WTC11 (cell line): ENCODE measurements at regions not wholly inside any gene's neighbourhood (a gene's known extent, or its start where the extent isn't known, plus 50 kb on each side); places are given as distances from the start of the nearest gene placed in this dataset.

Experiments used
- ATAC-seq: fragments of 200-7000 bp; cut with Tn5 transposase; 2 replicates; pipeline ENCODE4 v1.10.0; 2021; ENCODE audit warnings: mild to moderate bottlenecking, moderate library complexity
- CTCF ChIA-PET: fragments of 300-600 bp; sonication (Branson Sonifier 250); formaldehyde crosslinking; loops from one replicate; lab custom pipeline; 2021; ENCODE audit warnings: antibody characterized with exemption; lab: Charles Lee
- POLR2A ChIA-PET: fragments of 350-600 bp; sonication (Branson Sonifier 250); formaldehyde crosslinking; loops from one replicate; lab custom pipeline; 2021; ENCODE audit warnings: antibody characterized with exemption; lab: Charles Lee
- DNase-seq: peaks from one replicate; pipeline ENCODE4 v3.0.0; 2021; ENCODE audit warnings: low spot score
- H3K27ac Mint-ChIP-seq: 2 replicates; pipeline ENCODE4 v1.8.0; 2021; ENCODE audit warnings: mixed read lengths
- H3K27me3 Mint-ChIP-seq: 2 replicates; pipeline ENCODE4 v1.8.0; 2021; ENCODE audit warnings: low read depth, mild to moderate bottlenecking, moderate library complexity, mixed read lengths
- H3K36me3 Mint-ChIP-seq: 2 replicates; pipeline ENCODE4 v1.8.0; 2021; ENCODE audit warnings: mixed read lengths
- H3K4me1 Mint-ChIP-seq: 2 replicates; pipeline ENCODE4 v1.8.0; 2022; ENCODE audit warnings: mixed read lengths
- H3K4me3 Mint-ChIP-seq: 2 replicates; pipeline ENCODE4 v1.8.0; 2021; ENCODE audit warnings: mild to moderate bottlenecking, moderate library complexity, mixed read lengths
- H3K9me3 Mint-ChIP-seq: 2 replicates; pipeline ENCODE4 v1.8.0; 2021; ENCODE audit warnings: mixed read lengths
- ATF1 ChIP-seq: sonication (generic); formaldehyde crosslinking; IDR thresholded peaks from 2 replicates; pipeline ENCODE4 v1.8.1; 2023; ENCODE audit warnings: mild to moderate bottlenecking, moderate library complexity, missing genetic modification reagents
- EMX1 ChIP-seq: fragments of 250-450 bp; sonication (Bioruptor Pico); IDR thresholded peaks from 2 replicates; pipeline ENCODE4 v1.8.0; 2021; ENCODE audit warnings: mild to moderate bottlenecking
- ETV6 ChIP-seq: sonication (generic); formaldehyde crosslinking; IDR thresholded peaks from 2 replicates; pipeline ENCODE4 v1.8.1; 2022; ENCODE audit warnings: mild to moderate bottlenecking, missing genetic modification reagents
- GTF2I ChIP-seq: fragments of 250-450 bp; sonication (Bioruptor Pico); conservative IDR thresholded peaks from 2 replicates; pipeline ENCODE4 v1.4.0; 2021; ENCODE audit warnings: mild to moderate bottlenecking
- JUN ChIP-seq: sonication (generic); formaldehyde crosslinking; IDR thresholded peaks from 2 replicates; pipeline ENCODE4 v1.8.0; 2023; ENCODE audit warnings: mild to moderate bottlenecking, missing genetic modification reagents
- NR1H2 ChIP-seq: sonication (generic); formaldehyde crosslinking; IDR thresholded peaks from 2 replicates; pipeline ENCODE4 v1.9.0; 2021; ENCODE audit warnings: mild to moderate bottlenecking, moderate library complexity, missing genetic modification reagents
- NR2C2 ChIP-seq: sonication (generic); formaldehyde crosslinking; IDR thresholded peaks from 2 replicates; pipeline ENCODE4 v1.8.0; 2022; ENCODE audit warnings: mild to moderate bottlenecking, missing genetic modification reagents
- SMAD3 ChIP-seq: sonication (generic); formaldehyde crosslinking; IDR thresholded peaks from 2 replicates; pipeline ENCODE4 v1.8.0; 2022; ENCODE audit warnings: missing genetic modification reagents, mild to moderate bottlenecking, borderline replicate concordance
- SMAD4 ChIP-seq: sonication (generic); formaldehyde crosslinking; IDR thresholded peaks from 2 replicates; pipeline ENCODE4 v1.8.0; 2022; ENCODE audit warnings: mild to moderate bottlenecking, missing genetic modification reagents
- TEAD1 ChIP-seq: sonication (generic); formaldehyde crosslinking; IDR thresholded peaks from 2 replicates; pipeline ENCODE4 v1.8.0; 2022; ENCODE audit warnings: mild to moderate bottlenecking, missing genetic modification reagents
- TEAD4 ChIP-seq: sonication (generic); formaldehyde crosslinking; IDR thresholded peaks from 2 replicates; pipeline ENCODE4 v1.8.0; 2022; ENCODE audit warnings: mild to moderate bottlenecking, missing genetic modification reagents
- ZBTB21 ChIP-seq: sonication (generic); formaldehyde crosslinking; IDR thresholded peaks from 2 replicates; pipeline ENCODE4 v1.8.1; 2023; ENCODE audit warnings: mild to moderate bottlenecking, missing genetic modification reagents, borderline replicate concordance
- ZNF416 ChIP-seq: fragments of 250-450 bp; sonication (Bioruptor Pico); IDR thresholded peaks from 2 replicates; pipeline ENCODE4 v1.9.0; 2021; ENCODE audit warnings: mild to moderate bottlenecking, inconsistent platforms
- ZNF423 ChIP-seq: fragments of 250-450 bp; sonication (Bioruptor Pico); IDR thresholded peaks from 2 replicates; pipeline ENCODE4 v2.1.2; 2022; ENCODE audit warnings: mild to moderate bottlenecking, moderate library complexity
- ZNF671 ChIP-seq: fragments of 250-450 bp; sonication (Bioruptor Pico); IDR thresholded peaks from 2 replicates; pipeline ENCODE4 v1.8.0; 2021; ENCODE audit warnings: mild to moderate bottlenecking
- TF ChIP-seq, protein P1 (sequence below): fragments of 250-450 bp; sonication (Bioruptor Pico); IDR thresholded peaks from 2 replicates; pipeline ENCODE4 v1.9.0; 2021; ENCODE audit warnings: mild to moderate bottlenecking
- TF ChIP-seq, protein P2 (sequence below): sonication (generic); formaldehyde crosslinking; IDR thresholded peaks from 2 replicates; pipeline ENCODE4 v1.8.0; 2022; ENCODE audit warnings: mild to moderate bottlenecking, missing genetic modification reagents
- TF ChIP-seq, protein P3 (sequence below): sonication (generic); formaldehyde crosslinking; IDR thresholded peaks from 2 replicates; pipeline ENCODE4 v1.8.1; 2023; ENCODE audit warnings: mild to moderate bottlenecking, missing genetic modification reagents, moderate library complexity
- TF ChIP-seq, protein P4 (sequence below): fragments of 250-450 bp; sonication (Bioruptor Pico); IDR thresholded peaks from 2 replicates; pipeline ENCODE4 v1.9.0; 2021; ENCODE audit warnings: mild to moderate bottlenecking
- TF ChIP-seq, protein P5 (sequence below): sonication (generic); formaldehyde crosslinking; conservative IDR thresholded peaks from 2 replicates; pipeline ENCODE4 v1.8.1; 2023; ENCODE audit warnings: mild to moderate bottlenecking, low read depth, missing genetic modification reagents, moderate library complexity

DNA sequence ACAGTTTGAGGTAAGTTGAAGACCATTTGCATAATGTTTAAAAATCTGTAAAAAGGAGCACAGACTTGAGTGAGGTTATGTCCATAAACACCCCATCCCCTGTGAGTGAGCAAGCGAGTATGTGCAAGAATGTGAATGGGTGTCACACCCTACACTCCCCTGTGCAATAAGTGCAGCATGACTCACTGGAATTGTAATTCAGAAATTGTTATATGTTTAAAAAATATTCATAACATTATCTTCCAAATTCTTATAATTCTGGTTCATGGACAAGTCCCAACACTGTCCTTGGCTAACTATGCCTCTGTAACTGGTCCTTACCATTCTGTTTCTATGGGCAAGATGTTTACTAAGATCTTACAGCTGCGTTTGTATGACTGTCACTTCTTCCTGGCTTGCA is 207.8 kb upstream of the FAR2 start (continued):
- TF ChIP-seq, protein P1, sequence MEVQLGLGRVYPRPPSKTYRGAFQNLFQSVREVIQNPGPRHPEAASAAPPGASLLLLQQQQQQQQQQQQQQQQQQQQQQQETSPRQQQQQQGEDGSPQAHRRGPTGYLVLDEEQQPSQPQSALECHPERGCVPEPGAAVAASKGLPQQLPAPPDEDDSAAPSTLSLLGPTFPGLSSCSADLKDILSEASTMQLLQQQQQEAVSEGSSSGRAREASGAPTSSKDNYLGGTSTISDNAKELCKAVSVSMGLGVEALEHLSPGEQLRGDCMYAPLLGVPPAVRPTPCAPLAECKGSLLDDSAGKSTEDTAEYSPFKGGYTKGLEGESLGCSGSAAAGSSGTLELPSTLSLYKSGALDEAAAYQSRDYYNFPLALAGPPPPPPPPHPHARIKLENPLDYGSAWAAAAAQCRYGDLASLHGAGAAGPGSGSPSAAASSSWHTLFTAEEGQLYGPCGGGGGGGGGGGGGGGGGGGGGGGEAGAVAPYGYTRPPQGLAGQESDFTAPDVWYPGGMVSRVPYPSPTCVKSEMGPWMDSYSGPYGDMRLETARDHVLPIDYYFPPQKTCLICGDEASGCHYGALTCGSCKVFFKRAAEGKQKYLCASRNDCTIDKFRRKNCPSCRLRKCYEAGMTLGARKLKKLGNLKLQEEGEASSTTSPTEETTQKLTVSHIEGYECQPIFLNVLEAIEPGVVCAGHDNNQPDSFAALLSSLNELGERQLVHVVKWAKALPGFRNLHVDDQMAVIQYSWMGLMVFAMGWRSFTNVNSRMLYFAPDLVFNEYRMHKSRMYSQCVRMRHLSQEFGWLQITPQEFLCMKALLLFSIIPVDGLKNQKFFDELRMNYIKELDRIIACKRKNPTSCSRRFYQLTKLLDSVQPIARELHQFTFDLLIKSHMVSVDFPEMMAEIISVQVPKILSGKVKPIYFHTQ (CRISPR knock-in tag), result no peak
- TF ChIP-seq ZNF423 (no peak), TEAD1 (no peak), ATF1 (no peak), ZNF416 (no peak)

DNA sequence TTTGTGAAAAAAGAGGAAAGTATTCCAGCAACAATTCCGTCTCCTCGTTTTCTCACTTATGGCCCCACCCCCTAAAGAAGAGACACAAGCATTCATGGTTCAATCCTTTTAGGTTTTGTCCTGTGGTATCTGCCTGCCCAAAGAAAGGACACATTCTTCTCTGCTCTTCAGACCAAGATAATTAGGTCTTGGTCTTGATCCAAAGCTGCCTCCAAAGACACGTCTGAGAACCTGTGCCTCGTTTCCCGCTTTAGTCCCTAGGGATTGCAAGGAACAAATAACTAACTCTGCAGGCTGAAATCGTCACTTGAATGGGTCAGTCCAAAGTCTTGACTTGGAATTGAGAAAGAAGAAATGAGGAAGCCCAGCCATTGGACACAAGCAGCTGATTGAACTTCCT is 202.7 kb upstream of the FAR2 start:
- CTCF ChIA-PET, result no interaction called here
- no peak overlapping the region for H3K27ac Mint-ChIP-seq
- TF ChIP-seq, protein P2, sequence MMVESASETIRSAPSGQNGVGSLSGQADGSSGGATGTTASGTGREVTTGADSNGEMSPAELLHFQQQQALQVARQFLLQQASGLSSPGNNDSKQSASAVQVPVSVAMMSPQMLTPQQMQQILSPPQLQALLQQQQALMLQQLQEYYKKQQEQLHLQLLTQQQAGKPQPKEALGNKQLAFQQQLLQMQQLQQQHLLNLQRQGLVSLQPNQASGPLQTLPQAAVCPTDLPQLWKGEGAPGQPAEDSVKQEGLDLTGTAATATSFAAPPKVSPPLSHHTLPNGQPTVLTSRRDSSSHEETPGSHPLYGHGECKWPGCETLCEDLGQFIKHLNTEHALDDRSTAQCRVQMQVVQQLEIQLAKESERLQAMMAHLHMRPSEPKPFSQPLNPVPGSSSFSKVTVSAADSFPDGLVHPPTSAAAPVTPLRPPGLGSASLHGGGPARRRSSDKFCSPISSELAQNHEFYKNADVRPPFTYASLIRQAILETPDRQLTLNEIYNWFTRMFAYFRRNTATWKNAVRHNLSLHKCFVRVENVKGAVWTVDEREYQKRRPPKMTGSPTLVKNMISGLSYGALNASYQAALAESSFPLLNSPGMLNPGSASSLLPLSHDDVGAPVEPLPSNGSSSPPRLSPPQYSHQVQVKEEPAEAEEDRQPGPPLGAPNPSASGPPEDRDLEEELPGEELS (CRISPR knock-in tag), result no peak
- TF ChIP-seq, protein P3, sequence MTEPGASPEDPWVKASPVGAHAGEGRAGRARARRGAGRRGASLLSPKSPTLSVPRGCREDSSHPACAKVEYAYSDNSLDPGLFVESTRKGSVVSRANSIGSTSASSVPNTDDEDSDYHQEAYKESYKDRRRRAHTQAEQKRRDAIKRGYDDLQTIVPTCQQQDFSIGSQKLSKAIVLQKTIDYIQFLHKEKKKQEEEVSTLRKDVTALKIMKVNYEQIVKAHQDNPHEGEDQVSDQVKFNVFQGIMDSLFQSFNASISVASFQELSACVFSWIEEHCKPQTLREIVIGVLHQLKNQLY (CRISPR knock-in tag), result no peak
- TF ChIP-seq ZBTB21 (CRISPR knock-in tag) (no peak), JUN (CRISPR knock-in tag) (no peak), NR2C2 (CRISPR knock-in tag) (no peak), SMAD4 (CRISPR knock-in tag) (no peak), TEAD4 (no peak), SMAD3 (no peak), ETV6 (CRISPR knock-in tag) (no peak), EMX1 (CRISPR knock-in tag) (no peak), ZNF671 (CRISPR knock-in tag) (no peak), NR1H2 (CRISPR knock-in tag) (no peak), GTF2I (CRISPR knock-in tag) (no peak)
- TF ChIP-seq, protein P4, sequence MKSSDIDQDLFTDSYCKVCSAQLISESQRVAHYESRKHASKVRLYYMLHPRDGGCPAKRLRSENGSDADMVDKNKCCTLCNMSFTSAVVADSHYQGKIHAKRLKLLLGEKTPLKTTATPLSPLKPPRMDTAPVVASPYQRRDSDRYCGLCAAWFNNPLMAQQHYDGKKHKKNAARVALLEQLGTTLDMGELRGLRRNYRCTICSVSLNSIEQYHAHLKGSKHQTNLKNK (CRISPR knock-in tag), result no peak
- TF ChIP-seq, protein P5, sequence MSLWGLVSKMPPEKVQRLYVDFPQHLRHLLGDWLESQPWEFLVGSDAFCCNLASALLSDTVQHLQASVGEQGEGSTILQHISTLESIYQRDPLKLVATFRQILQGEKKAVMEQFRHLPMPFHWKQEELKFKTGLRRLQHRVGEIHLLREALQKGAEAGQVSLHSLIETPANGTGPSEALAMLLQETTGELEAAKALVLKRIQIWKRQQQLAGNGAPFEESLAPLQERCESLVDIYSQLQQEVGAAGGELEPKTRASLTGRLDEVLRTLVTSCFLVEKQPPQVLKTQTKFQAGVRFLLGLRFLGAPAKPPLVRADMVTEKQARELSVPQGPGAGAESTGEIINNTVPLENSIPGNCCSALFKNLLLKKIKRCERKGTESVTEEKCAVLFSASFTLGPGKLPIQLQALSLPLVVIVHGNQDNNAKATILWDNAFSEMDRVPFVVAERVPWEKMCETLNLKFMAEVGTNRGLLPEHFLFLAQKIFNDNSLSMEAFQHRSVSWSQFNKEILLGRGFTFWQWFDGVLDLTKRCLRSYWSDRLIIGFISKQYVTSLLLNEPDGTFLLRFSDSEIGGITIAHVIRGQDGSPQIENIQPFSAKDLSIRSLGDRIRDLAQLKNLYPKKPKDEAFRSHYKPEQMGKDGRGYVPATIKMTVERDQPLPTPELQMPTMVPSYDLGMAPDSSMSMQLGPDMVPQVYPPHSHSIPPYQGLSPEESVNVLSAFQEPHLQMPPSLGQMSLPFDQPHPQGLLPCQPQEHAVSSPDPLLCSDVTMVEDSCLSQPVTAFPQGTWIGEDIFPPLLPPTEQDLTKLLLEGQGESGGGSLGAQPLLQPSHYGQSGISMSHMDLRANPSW (CRISPR knock-in tag), result no peak
- no peaks in the 10 kb centered on the region for H3K36me3 Mint-ChIP-seq
- H3K4me1 Mint-ChIP-seq, result no peaks in the 10 kb centered on the region
- H3K27me3 Mint-ChIP-seq, result no peaks in the 10 kb centered on the region
- DNase-seq (no peak), ATAC-seq (no peak)
- POLR2A ChIA-PET, result no interaction called here
- H3K9me3 Mint-ChIP-seq, result no peaks in the 10 kb centered on the region
- no peak overlapping the region for H3K4me3 Mint-ChIP-seq
